HEK293 (cell line): ENCODE measurements at regions not wholly inside any gene's neighbourhood (a gene's known extent, or its start where the extent isn't known, plus 50 kb on each side); places are given as distances from the start of the nearest gene placed in this dataset.

ENCODE experiments used
- CTCF ChIA-PET: fragments of 350-600 bp; formaldehyde crosslinking; extraction: SDS; loops from one replicate; lab custom pipeline; 2021; ENCODE audit warnings: antibody characterized with exemption; lab: Yijun Ruan, JAX
- POLR2A ChIA-PET: fragments of 300-600 bp; formaldehyde crosslinking; extraction: SDS; loops from one replicate; lab custom pipeline; 2020; ENCODE audit warnings: antibody characterized with exemption, inconsistent platforms; lab: Yijun Ruan, JAX
- H3K27ac ChIP-seq: fragments of 200-500 bp; sonication (Bioruptor generic); 2 replicates; pipeline ENCODE4 v1.5.1; 2014; ENCODE audit warnings: low read depth, low read length, control low read depth, inconsistent platforms; ENCODE audit errors: extremely low read depth
- H3K36me3 ChIP-seq, 2 experiments: fragments of 200-500 bp in 1 of 2; sonication (Bioruptor generic) in 1 of 2; 1 replicate in 1 of 2; 2 replicates in 1 of 2; pipeline ENCODE4 v1.5.1; 2014 to 2017; ENCODE audit warnings: inconsistent platforms in 2 of 2, low read length in 2 of 2; ENCODE audit not compliant: control insufficient read depth in 2 of 2, insufficient read depth in 1 of 2
- H3K4me1 ChIP-seq: fragments of 200-500 bp; sonication (Bioruptor generic); 2 replicates; pipeline ENCODE4 v1.5.1; 2014; ENCODE audit warnings: mild to moderate bottlenecking, low read length, inconsistent platforms; ENCODE audit not compliant: control insufficient read depth, insufficient read depth
- H3K4me3 ChIP-seq: 2 replicates; pipeline ENCODE4 v1.5.1; 2011; ENCODE audit warnings: low read depth, mild to moderate bottlenecking, control low read depth, low read length, moderate library complexity
- H3K9me3 ChIP-seq: fragments of 200-500 bp; sonication (Bioruptor generic); 2 replicates; pipeline ENCODE4 v1.5.1; 2014; ENCODE audit warnings: low read depth, low read length, inconsistent platforms; ENCODE audit not compliant: control insufficient read depth, insufficient read depth
- BCL11B ChIP-seq: fragments of 450-650 bp; formaldehyde crosslinking; IDR thresholded peaks from 2 replicates; pipeline ENCODE4 v1.5.1; 2016; ENCODE audit warnings: low read depth, missing biosample characterization, missing genetic modification characterization
- GLI4 ChIP-seq: fragments of 450-650 bp; formaldehyde crosslinking; IDR thresholded peaks from 2 replicates; pipeline ENCODE4 v1.5.1; 2016; ENCODE audit warnings: missing biosample characterization, missing genetic modification characterization
- KLF10 ChIP-seq: fragments of 450-650 bp; IDR thresholded peaks from 2 replicates; pipeline ENCODE4 v1.5.1; 2018; ENCODE audit warnings: missing biosample characterization, mild to moderate bottlenecking, missing genetic modification characterization
- KLF8 ChIP-seq: fragments of 450-650 bp; formaldehyde crosslinking; IDR thresholded peaks from 2 replicates; pipeline ENCODE4 v1.5.1; 2016; ENCODE audit warnings: missing biosample characterization, missing genetic modification characterization
- PRDM1 ChIP-seq: fragments of 450-650 bp; formaldehyde crosslinking; IDR thresholded peaks from 2 replicates; pipeline ENCODE4; 2016; ENCODE audit warnings: missing biosample characterization, missing genetic modification characterization
- YY2 ChIP-seq: fragments of 450-650 bp; formaldehyde crosslinking; IDR thresholded peaks from 2 replicates; pipeline ENCODE4 v1.5.1; 2016; ENCODE audit warnings: missing biosample characterization, missing genetic modification characterization
- ZNF121 ChIP-seq: fragments of 450-650 bp; formaldehyde crosslinking; IDR thresholded peaks from 2 replicates; pipeline ENCODE4 v1.5.1; 2016; ENCODE audit warnings: missing biosample characterization, missing genetic modification characterization
- ZNF132 ChIP-seq: fragments of 450-650 bp; formaldehyde crosslinking; IDR thresholded peaks from 2 replicates; pipeline ENCODE4 v1.5.1; 2017; ENCODE audit warnings: missing biosample characterization, missing genetic modification characterization, borderline replicate concordance
- ZNF19 ChIP-seq: fragments of 450-650 bp; formaldehyde crosslinking; IDR thresholded peaks from 2 replicates; pipeline ENCODE4; 2016; ENCODE audit warnings: missing biosample characterization, missing genetic modification characterization, low read depth
- ZNF214 ChIP-seq: fragments of 450-650 bp; formaldehyde crosslinking; IDR thresholded peaks from 2 replicates; pipeline ENCODE4 v1.5.1; 2017; ENCODE audit warnings: missing biosample characterization, mild to moderate bottlenecking, missing genetic modification characterization, borderline replicate concordance
- ZNF23 ChIP-seq: fragments of 450-650 bp; formaldehyde crosslinking; IDR thresholded peaks from 2 replicates; pipeline ENCODE4 v1.5.1; 2016; ENCODE audit warnings: missing biosample characterization, missing genetic modification characterization, borderline replicate concordance
- ZNF24 ChIP-seq: fragments of 450-650 bp; formaldehyde crosslinking; IDR thresholded peaks from 2 replicates; pipeline ENCODE4 v1.5.1; 2016; ENCODE audit warnings: missing biosample characterization, missing genetic modification characterization
- ZNF324 ChIP-seq: fragments of 450-650 bp; formaldehyde crosslinking; IDR thresholded peaks from 2 replicates; pipeline ENCODE4 v1.5.1; 2016; ENCODE audit warnings: missing biosample characterization, missing genetic modification characterization
- ZNF391 ChIP-seq: fragments of 450-650 bp; formaldehyde crosslinking; IDR thresholded peaks from 2 replicates; pipeline ENCODE4 v1.5.1; 2016; ENCODE audit warnings: low read depth, missing biosample characterization, missing genetic modification characterization, borderline replicate concordance
- ZNF529 ChIP-seq: fragments of 450-650 bp; formaldehyde crosslinking; IDR thresholded peaks from 2 replicates; pipeline ENCODE4 v1.5.1; 2017; ENCODE audit warnings: missing genetic modification characterization, missing biosample characterization; ENCODE audit not compliant: insufficient replicate concordance
- ZNF624 ChIP-seq: fragments of 450-650 bp; formaldehyde crosslinking; IDR thresholded peaks from 2 replicates; pipeline ENCODE4 v1.5.1; 2017; ENCODE audit warnings: missing biosample characterization, missing genetic modification characterization
- ZNF654 ChIP-seq: fragments of 450-650 bp; formaldehyde crosslinking; IDR thresholded peaks from 2 replicates; pipeline ENCODE4 v1.5.1; 2016; ENCODE audit warnings: low read depth, missing biosample characterization, missing genetic modification characterization
- ZNF76 ChIP-seq: fragments of 450-650 bp; formaldehyde crosslinking; IDR thresholded peaks from 2 replicates; pipeline ENCODE4; 2016; ENCODE audit warnings: low read depth, missing biosample characterization, missing genetic modification characterization, borderline replicate concordance
- ZNF785 ChIP-seq: fragments of 450-650 bp; formaldehyde crosslinking; IDR thresholded peaks from 2 replicates; pipeline ENCODE4 v1.5.1; 2016; ENCODE audit warnings: missing biosample characterization, missing genetic modification characterization
- TF ChIP-seq, protein P1 (sequence below): fragments of 450-650 bp; formaldehyde crosslinking; IDR thresholded peaks from 2 replicates; pipeline ENCODE4 v1.5.1; 2016; ENCODE audit warnings: missing biosample characterization, missing genetic modification characterization
- TF ChIP-seq, protein P2 (sequence below): fragments of 450-650 bp; formaldehyde crosslinking; IDR thresholded peaks from 2 replicates; pipeline ENCODE4 v1.5.0; 2017; ENCODE audit warnings: missing biosample characterization, missing genetic modification characterization, borderline replicate concordance
- TF ChIP-seq, protein P3 (sequence below): fragments of 450-650 bp; formaldehyde crosslinking; IDR thresholded peaks from 2 replicates; pipeline ENCODE4 v1.5.1; 2016; ENCODE audit warnings: missing biosample characterization, missing genetic modification characterization
- TF ChIP-seq, protein P4 (sequence below): fragments of 450-650 bp; formaldehyde crosslinking; IDR thresholded peaks from 2 replicates; pipeline ENCODE4 v1.5.1; 2016; ENCODE audit warnings: missing biosample characterization, missing genetic modification characterization

DNA sequence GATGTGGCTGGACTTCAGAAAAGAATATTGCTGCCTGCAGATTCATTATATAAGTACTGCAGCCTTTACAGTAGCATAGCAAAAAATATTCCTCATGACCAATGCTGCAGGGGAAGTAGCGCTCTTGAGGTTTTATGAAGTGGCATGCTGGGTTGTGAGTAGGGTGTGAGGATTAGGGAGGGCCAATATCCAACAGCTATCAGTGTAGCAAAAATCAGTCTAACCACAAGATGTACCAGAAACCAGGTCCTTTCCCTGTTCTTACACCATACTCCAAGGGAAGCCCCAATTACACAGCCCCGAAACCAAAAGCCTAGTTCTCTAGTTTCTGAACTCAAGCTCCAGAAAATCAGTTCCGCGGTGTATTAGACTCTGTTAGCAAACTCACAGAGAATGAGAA lies 1082.2 kb upstream of the DDX18 start (continued):
- TF ChIP-seq ZNF76 (tag by site-specific recombination) (no peak), ZNF391 (tag by site-specific recombination) (no peak), ZNF23 (no peak)

DNA sequence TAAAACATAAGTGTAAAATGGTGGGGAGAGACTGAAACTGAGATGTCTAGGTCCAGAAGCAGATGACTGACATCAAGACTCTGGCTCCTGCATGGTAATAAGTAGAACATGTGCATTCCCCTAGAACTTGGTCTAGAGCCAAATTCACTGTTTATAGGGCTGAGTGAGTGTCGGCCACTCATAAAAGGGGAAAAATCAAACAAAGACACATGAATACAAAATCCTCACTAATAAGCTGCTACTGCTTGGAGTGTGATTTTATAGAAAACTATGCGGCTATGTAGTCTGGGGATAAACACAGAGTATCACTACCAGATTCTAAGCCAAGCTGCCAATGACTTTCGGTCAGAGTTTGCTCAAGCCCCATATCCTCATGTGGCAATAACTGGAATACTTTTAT lies 1080.8 kb upstream of the DDX18 start:
- Histone ChIP-seq H3K36me3 (no peaks in the 10 kb centered on the region), H3K27ac (no peak overlapping the region), H3K4me3 (no peak overlapping the region), H3K4me1 (no peaks in the 10 kb centered on the region), H3K9me3 (no peaks in the 10 kb centered on the region)
- ChIA-PET CTCF (no interaction called here), POLR2A (no interaction called here)
- TF ChIP-seq, protein P1, sequence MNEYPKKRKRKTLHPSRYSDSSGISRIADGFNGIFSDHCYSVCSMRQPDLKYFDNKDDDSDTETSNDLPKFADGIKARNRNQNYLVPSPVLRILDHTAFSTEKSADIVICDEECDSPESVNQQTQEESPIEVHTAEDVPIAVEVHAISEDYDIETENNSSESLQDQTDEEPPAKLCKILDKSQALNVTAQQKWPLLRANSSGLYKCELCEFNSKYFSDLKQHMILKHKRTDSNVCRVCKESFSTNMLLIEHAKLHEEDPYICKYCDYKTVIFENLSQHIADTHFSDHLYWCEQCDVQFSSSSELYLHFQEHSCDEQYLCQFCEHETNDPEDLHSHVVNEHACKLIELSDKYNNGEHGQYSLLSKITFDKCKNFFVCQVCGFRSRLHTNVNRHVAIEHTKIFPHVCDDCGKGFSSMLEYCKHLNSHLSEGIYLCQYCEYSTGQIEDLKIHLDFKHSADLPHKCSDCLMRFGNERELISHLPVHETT (tag by site-specific recombination), result no peak
- no peak for TF ChIP-seq ZNF785 (tag by site-specific recombination)
- TF ChIP-seq ZNF24 (tag by site-specific recombination), result no peak
- TF ChIP-seq ZNF19, result no peak
- no peak for TF ChIP-seq GLI4 (tag by site-specific recombination)
- no peak for TF ChIP-seq ZNF324 (tag by site-specific recombination)
- TF ChIP-seq YY2, result no peak
- no peak for TF ChIP-seq ZNF121
- no peak for TF ChIP-seq ZNF76 (tag by site-specific recombination)
- TF ChIP-seq, protein P2, sequence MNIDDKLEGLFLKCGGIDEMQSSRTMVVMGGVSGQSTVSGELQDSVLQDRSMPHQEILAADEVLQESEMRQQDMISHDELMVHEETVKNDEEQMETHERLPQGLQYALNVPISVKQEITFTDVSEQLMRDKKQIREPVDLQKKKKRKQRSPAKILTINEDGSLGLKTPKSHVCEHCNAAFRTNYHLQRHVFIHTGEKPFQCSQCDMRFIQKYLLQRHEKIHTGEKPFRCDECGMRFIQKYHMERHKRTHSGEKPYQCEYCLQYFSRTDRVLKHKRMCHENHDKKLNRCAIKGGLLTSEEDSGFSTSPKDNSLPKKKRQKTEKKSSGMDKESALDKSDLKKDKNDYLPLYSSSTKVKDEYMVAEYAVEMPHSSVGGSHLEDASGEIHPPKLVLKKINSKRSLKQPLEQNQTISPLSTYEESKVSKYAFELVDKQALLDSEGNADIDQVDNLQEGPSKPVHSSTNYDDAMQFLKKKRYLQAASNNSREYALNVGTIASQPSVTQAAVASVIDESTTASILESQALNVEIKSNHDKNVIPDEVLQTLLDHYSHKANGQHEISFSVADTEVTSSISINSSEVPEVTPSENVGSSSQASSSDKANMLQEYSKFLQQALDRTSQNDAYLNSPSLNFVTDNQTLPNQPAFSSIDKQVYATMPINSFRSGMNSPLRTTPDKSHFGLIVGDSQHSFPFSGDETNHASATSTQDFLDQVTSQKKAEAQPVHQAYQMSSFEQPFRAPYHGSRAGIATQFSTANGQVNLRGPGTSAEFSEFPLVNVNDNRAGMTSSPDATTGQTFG (tag by site-specific recombination), result no peak

DNA sequence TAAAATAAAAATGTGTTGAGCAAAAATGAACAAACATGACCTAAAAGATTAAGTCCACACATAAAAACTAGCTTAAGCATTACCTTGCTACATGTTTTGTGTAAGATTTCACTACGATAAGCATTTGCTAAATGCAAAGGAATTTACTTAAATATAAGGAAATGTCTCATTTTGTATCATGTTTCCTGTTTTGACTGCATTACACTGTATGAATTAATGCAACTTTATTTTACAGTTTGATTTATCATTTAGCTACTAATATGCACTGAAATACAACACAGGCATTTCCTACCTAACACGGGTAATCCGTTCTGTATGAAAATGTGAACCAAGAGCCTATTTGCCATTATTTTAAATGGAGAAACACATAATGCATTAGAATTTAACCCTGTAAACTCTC lies 1076.5 kb upstream of the DDX18 start:
- CTCF ChIA-PET, result no interaction called here
- H3K4me3 ChIP-seq, result no peak overlapping the region
- H3K4me1 ChIP-seq, result no peaks in the 10 kb centered on the region
- H3K27ac ChIP-seq, result no peak overlapping the region
- POLR2A ChIA-PET, result no interaction called here
- TF ChIP-seq BCL11B (tag by site-specific recombination), result no peak
- no peak for TF ChIP-seq KLF10 (tag by site-specific recombination)
- TF ChIP-seq ZNF214 (tag by site-specific recombination), result no peak
- TF ChIP-seq KLF8 (tag by site-specific recombination), result no peak
- no peak for TF ChIP-seq ZNF624 (tag by site-specific recombination)
- no peak for TF ChIP-seq ZNF132 (tag by site-specific recombination)
- TF ChIP-seq, all 188 proteins: peak for 0
- Histone ChIP-seq H3K9me3 (no peaks in the 10 kb centered on the region), H3K36me3 (no peaks in the 10 kb centered on the region)

DNA sequence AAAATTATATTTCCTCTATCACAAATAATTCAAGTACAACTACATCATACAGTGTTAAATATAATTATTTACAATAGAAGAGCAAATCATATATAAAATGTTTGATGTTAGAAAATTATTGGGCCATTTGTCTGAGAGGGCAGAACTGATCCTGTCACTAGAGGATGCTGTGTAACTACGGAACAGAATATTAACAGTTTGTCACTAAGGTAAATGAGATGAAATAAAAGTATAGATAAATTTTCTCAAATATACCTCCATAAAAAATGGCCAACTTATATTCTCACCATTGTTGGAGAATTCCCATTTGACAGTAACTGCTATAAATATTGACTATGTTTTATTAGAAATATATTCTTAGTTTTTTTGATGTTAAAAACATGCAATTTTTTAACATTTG lies 1067.4 kb upstream of the DDX18 start:
- Histone ChIP-seq H3K27ac (no peak overlapping the region), H3K36me3 (no peaks in the 10 kb centered on the region), H3K4me3 (no peak overlapping the region), H3K9me3 (no peaks in the 10 kb centered on the region), H3K4me1 (no peaks in the 10 kb centered on the region)
- ChIA-PET POLR2A (no interaction called here), CTCF (no interaction called here)
- TF ChIP-seq, protein P3, sequence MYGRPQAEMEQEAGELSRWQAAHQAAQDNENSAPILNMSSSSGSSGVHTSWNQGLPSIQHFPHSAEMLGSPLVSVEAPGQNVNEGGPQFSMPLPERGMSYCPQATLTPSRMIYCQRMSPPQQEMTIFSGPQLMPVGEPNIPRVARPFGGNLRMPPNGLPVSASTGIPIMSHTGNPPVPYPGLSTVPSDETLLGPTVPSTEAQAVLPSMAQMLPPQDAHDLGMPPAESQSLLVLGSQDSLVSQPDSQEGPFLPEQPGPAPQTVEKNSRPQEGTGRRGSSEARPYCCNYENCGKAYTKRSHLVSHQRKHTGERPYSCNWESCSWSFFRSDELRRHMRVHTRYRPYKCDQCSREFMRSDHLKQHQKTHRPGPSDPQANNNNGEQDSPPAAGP, result no peak
- TF ChIP-seq, protein P4, sequence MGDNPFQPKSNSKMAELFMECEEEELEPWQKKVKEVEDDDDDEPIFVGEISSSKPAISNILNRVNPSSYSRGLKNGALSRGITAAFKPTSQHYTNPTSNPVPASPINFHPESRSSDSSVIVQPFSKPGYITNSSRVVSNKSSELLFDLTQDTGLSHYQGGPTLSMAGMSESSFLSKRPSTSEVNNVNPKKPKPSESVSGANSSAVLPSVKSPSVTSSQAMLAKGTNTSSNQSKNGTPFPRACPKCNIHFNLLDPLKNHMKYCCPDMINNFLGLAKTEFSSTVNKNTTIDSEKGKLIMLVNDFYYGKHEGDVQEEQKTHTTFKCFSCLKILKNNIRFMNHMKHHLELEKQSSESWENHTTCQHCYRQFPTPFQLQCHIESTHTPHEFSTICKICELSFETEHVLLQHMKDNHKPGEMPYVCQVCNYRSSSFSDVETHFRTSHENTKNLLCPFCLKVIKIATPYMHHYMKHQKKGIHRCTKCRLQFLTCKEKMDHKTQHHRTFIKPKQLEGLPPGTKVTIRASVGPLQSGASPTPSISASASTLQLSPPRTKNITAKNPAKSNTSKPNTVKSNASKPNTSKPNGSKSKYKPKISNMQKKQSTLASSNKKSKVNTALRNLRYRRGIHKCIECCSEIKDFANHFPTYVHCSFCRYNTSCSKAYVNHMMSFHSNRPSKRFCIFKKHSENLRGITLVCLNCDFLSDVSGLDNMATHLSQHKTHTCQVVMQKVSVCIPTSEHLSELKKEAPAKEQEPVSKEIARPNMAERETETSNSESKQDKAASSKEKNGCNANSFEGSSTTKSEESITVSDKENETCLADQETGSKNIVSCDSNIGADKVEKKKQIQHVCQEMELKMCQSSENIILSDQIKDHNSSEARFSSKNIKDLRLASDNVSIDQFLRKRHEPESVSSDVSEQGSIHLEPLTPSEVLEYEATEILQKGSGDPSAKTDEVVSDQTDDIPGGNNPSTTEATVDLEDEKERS (tag by site-specific recombination), result no peak
- TF ChIP-seq ZNF529 (tag by site-specific recombination) (no peak), PRDM1 (tag by site-specific recombination) (no peak), ZNF654 (0 out of 2 replicates have a peak, but pooled peaks have one; percentile 14)
